Activated naive CD4-positive, alpha-beta T cell treated with anti-CD3 and anti-CD28 coated beads, Interleukin-2, amount 10 ng/mL, durations not matched to agents 7 days and 5 days (primary cell): ENCODE measurements at regions not wholly inside any gene's neighbourhood (a gene's known extent, or its start where the extent isn't known, plus 50 kb on each side); places are given as distances from the start of the nearest gene placed in this dataset.
A peak's percentile ranks its signal among the peaks of the same experiment; 100 is the strongest.

Experiments used
- CTCF ChIA-PET: fragments of 350-600 bp; sonication (Branson Sonifier 250); formaldehyde crosslinking; loops from one replicate; lab custom pipeline; 2021; ENCODE audit warnings: antibody characterized with exemption; lab: Charles Lee
- DNase-seq: peaks from one replicate; pipeline ENCODE4 v3.0.0-alpha.2; 2020
- H3K27ac Mint-ChIP-seq: one replicate; pipeline ENCODE4 v1.8.0; 2021; ENCODE audit warnings: mild to moderate bottlenecking, moderate library complexity, mixed read lengths
- H3K27me3 Mint-ChIP-seq: one replicate; pipeline ENCODE4 v1.8.0; 2021; ENCODE audit warnings: mild to moderate bottlenecking, mixed read lengths
- H3K36me3 Mint-ChIP-seq: one replicate; pipeline ENCODE4 v1.8.0; 2021; ENCODE audit warnings: mixed read lengths
- H3K4me1 Mint-ChIP-seq: one replicate; pipeline ENCODE4 v1.8.0; 2021; ENCODE audit warnings: mixed read lengths
- H3K4me3 Mint-ChIP-seq: one replicate; pipeline ENCODE4 v1.8.0; 2021; ENCODE audit warnings: mild to moderate bottlenecking, moderate library complexity, mixed read lengths
- H3K9me3 Mint-ChIP-seq: one replicate; pipeline ENCODE4 v1.8.0; 2021; ENCODE audit warnings: mixed read lengths

DNA sequence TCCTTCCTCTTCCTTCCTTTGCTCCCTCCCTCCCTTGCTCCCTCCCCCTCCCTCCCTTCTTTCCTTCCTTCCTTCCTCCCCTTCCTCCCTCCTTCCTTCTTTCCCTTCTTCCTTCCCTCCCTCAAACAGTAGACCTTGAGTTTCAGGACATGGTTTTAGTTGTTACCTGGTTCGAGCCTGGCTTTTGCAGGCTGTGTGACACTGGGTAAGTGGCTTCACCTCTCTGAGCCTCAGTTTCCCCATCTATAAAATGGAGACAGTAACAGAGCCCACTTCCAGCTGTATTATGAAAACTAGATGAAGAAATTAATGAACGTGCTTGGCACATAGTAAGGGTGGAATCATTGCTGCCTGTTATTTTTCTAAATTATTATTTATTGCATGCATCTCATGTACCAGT lies 171.0 kb upstream of the LHX5 start:
- H3K36me3 Mint-ChIP-seq, result no peaks in the 10 kb centered on the region
- H3K9me3 Mint-ChIP-seq, result no peaks in the 10 kb centered on the region
- no peak overlapping the region for H3K4me3 Mint-ChIP-seq
- CTCF ChIA-PET, result no interaction called here
- peaks cover 38% of the 10 kb centered on the region for H3K27me3 Mint-ChIP-seq
- DNase-seq, result no peak
- no peaks in the 10 kb centered on the region for H3K4me1 Mint-ChIP-seq
- no peak overlapping the region for H3K27ac Mint-ChIP-seq

GRCh38 chr12:113642216-113642615 lies 170.5 kb upstream of the LHX5 start:
- DNase-seq, result no peak
- CTCF ChIA-PET, result no interaction called here
- no peaks in the 10 kb centered on the region for H3K9me3 Mint-ChIP-seq
- no peak overlapping the region for H3K4me3 Mint-ChIP-seq
- H3K27ac Mint-ChIP-seq, result no peak overlapping the region
- no peaks in the 10 kb centered on the region for H3K36me3 Mint-ChIP-seq
- H3K4me1 Mint-ChIP-seq, result no peaks in the 10 kb centered on the region
- H3K27me3 Mint-ChIP-seq, result peaks cover 43% of the 10 kb centered on the region

DNA sequence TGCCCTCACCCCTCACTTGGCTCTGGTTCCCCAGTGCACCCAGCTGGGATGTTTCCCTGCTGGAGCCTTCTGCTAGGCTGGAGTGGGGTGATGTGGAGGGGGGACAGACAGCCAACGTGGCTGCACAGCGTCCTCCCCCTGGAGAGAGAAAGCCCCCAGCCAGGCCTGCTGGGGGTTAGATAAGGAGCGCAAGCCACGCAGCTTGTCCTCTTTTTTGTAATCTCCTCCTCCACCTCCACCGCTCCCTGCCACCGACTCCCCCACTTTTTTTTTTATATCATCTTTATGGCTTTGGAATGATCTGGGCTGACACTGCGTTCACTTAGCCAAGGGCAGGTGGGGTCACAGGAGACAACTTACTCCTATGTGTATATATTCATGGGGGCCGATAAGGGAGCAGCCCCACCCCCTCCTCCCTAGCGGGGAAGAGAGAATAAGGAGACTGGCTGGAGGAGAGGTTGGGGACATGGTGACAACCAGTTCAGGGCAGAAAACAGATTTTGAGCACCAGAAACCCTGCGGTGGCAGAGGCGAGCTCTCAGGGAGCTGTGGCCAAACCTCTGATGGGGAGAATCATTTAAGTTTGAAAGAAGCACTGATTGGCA lies 169.9 kb upstream of the LHX5 start:
- Mint-ChIP-seq H3K27ac (no peak overlapping the region), H3K36me3 (no peaks in the 10 kb centered on the region), H3K27me3 (peaks cover 44% of the 10 kb centered on the region), H3K4me3 (no peak overlapping the region), H3K9me3 (no peaks in the 10 kb centered on the region), H3K4me1 (no peaks in the 10 kb centered on the region)
- CTCF ChIA-PET, result no interaction called here
- no peak for DNase-seq

- Mint-ChIP-seq H3K27ac (no peak overlapping the region), H3K4me1 (no peaks in the 10 kb centered on the region), H3K36me3 (no peaks in the 10 kb centered on the region), H3K4me3 (no peak overlapping the region), H3K9me3 (no peaks in the 10 kb centered on the region), H3K27me3 (peaks cover 48% of the 10 kb centered on the region)
- DNase-seq, result no peak
- CTCF ChIA-PET, result no interaction called here
Measured at GRCh38 chr12:113640837-113641236, 169.2 kb upstream of the LHX5 start.

GRCh38 chr12:113639474-113639873 lies 167.8 kb upstream of the LHX5 start:
- H3K27ac Mint-ChIP-seq, result no peak overlapping the region
- H3K4me1 Mint-ChIP-seq, result no peaks in the 10 kb centered on the region
- H3K9me3 Mint-ChIP-seq, result no peaks in the 10 kb centered on the region
- no peak overlapping the region for H3K4me3 Mint-ChIP-seq
- CTCF ChIA-PET, result no interaction called here
- H3K36me3 Mint-ChIP-seq, result no peaks in the 10 kb centered on the region
- H3K27me3 Mint-ChIP-seq, result peaks cover 44% of the 10 kb centered on the region
- no peak for DNase-seq

DNA sequence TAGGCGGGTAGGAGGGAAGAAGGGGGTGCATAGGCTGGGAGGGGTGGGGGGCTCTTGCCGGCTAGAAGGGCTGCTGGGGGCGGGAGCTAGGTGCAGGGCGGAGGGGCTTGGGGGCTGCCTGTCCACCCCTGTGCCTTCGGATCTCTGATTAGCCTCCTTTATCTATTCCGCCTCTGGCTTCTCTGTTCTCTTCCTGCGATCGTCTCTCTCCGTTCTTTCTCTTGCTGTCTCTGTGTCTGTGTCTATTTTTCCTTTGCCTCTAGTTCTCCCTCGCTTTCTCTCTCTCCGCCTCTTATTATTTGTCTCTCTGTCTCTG lies 166.7 kb upstream of the LHX5 start:
- Mint-ChIP-seq H3K4me1 (no peaks in the 10 kb centered on the region), H3K9me3 (no peaks in the 10 kb centered on the region), H3K27me3 (peaks cover 41% of the 10 kb centered on the region), H3K4me3 (no peak overlapping the region), H3K27ac (no peak overlapping the region), H3K36me3 (no peaks in the 10 kb centered on the region)
- CTCF ChIA-PET, result no interaction called here
- no peak for DNase-seq

- Mint-ChIP-seq H3K27ac (no peak overlapping the region), H3K4me1 (no peaks in the 10 kb centered on the region), H3K4me3 (no peak overlapping the region), H3K27me3 (peaks cover 32% of the 10 kb centered on the region), H3K9me3 (no peaks in the 10 kb centered on the region), H3K36me3 (no peaks in the 10 kb centered on the region)
- CTCF ChIA-PET, result no interaction called here
- DNase-seq, result no peak
Measured at GRCh38 chr12:113634982-113635381, 163.3 kb upstream of the LHX5 start.

- H3K27ac Mint-ChIP-seq, result no peak overlapping the region
- peaks cover 28% of the 10 kb centered on the region for H3K27me3 Mint-ChIP-seq
- H3K4me3 Mint-ChIP-seq, result no peak overlapping the region
- H3K4me1 Mint-ChIP-seq, result no peaks in the 10 kb centered on the region
- CTCF ChIA-PET, result no interaction called here
- no peaks in the 10 kb centered on the region for H3K36me3 Mint-ChIP-seq
- H3K9me3 Mint-ChIP-seq, result no peaks in the 10 kb centered on the region
- no peak for DNase-seq
Measured at GRCh38 chr12:113634474-113634873, 162.8 kb upstream of the LHX5 start.

GRCh38 chr12:113633678-113634332 lies 162.1 kb upstream of the LHX5 start:
- no peak overlapping the region for H3K27ac Mint-ChIP-seq
- no peaks in the 10 kb centered on the region for H3K9me3 Mint-ChIP-seq
- H3K27me3 Mint-ChIP-seq, result peaks cover 21% of the 10 kb centered on the region
- no peak overlapping the region for H3K4me3 Mint-ChIP-seq
- no peaks in the 10 kb centered on the region for H3K4me1 Mint-ChIP-seq
- CTCF ChIA-PET, result no interaction called here
- no peaks in the 10 kb centered on the region for H3K36me3 Mint-ChIP-seq
- no peak for DNase-seq

GRCh38 chr12:113630625-113631024 lies 159.0 kb upstream of the LHX5 start:
- Mint-ChIP-seq H3K36me3 (no peaks in the 10 kb centered on the region), H3K9me3 (peaks cover 2% of the 10 kb centered on the region), H3K27ac (no peak overlapping the region), H3K4me3 (no peak overlapping the region), H3K27me3 (no peaks in the 10 kb centered on the region), H3K4me1 (no peaks in the 10 kb centered on the region)
- CTCF ChIA-PET, result no interaction called here
- DNase-seq, result no peak

DNA sequence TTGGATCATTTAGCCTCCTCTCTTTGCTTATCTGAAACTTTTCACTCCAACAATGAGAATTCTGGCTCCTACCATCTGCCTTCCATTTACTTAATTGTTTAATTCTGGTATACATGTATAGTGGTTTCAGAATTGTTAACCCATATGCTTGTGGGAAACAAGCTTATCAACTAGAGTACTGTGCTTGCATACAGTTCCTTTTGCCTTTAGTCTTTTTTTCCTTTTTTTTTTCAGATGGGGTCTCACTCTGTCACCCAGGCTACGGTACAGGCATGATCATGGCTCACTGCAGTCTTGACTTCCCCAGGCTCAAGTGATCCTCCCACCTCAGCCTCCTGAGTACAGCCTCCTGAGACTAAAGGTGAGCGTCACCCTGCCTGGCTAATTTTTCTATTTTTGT lies 153.8 kb upstream of the LHX5 start:
- CTCF ChIA-PET, result no interaction called here
- no peak for DNase-seq
- H3K4me3 Mint-ChIP-seq, result no peak overlapping the region
- no peaks in the 10 kb centered on the region for H3K36me3 Mint-ChIP-seq
- peaks cover 6% of the 10 kb centered on the region for H3K9me3 Mint-ChIP-seq
- peaks cover 4% of the 10 kb centered on the region for H3K27me3 Mint-ChIP-seq
- no peaks in the 10 kb centered on the region for H3K4me1 Mint-ChIP-seq
- H3K27ac Mint-ChIP-seq, result no peak overlapping the region

- DNase-seq, result no peak
- Mint-ChIP-seq H3K4me3 (no peak overlapping the region), H3K27me3 (peaks cover 8% of the 10 kb centered on the region), H3K9me3 (peaks cover 6% of the 10 kb centered on the region), H3K36me3 (no peaks in the 10 kb centered on the region), H3K27ac (no peak overlapping the region), H3K4me1 (no peaks in the 10 kb centered on the region)
- CTCF ChIA-PET, result no interaction called here
Measured at GRCh38 chr12:113622410-113622809, 150.7 kb upstream of the LHX5 start.

GRCh38 chr12:113620437-113620976 lies 148.8 kb upstream of the LHX5 start:
- Mint-ChIP-seq H3K4me3 (no peak overlapping the region), H3K27me3 (peaks cover 8% of the 10 kb centered on the region), H3K27ac (peak overlapping the region; percentile 12), H3K4me1 (no peaks in the 10 kb centered on the region), H3K9me3 (peaks cover 4% of the 10 kb centered on the region), H3K36me3 (no peaks in the 10 kb centered on the region)
- CTCF ChIA-PET, result no interaction called here
- no peak for DNase-seq

GRCh38 chr12:113619202-113619601 lies 147.5 kb upstream of the LHX5 start:
- Mint-ChIP-seq H3K4me3 (no peak overlapping the region), H3K9me3 (no peaks in the 10 kb centered on the region), H3K4me1 (no peaks in the 10 kb centered on the region), H3K27ac (no peak overlapping the region), H3K36me3 (no peaks in the 10 kb centered on the region), H3K27me3 (peaks cover 8% of the 10 kb centered on the region)
- CTCF ChIA-PET, result no interaction called here
- DNase-seq, result no peak

GRCh38 chr12:113613414-113613813 lies 141.7 kb upstream of the LHX5 start:
- H3K27me3 Mint-ChIP-seq, result peaks cover 43% of the 10 kb centered on the region
- no peaks in the 10 kb centered on the region for H3K36me3 Mint-ChIP-seq
- no peak for DNase-seq
- no peak overlapping the region for H3K4me3 Mint-ChIP-seq
- CTCF ChIA-PET, result no interaction called here
- no peaks in the 10 kb centered on the region for H3K9me3 Mint-ChIP-seq
- no peaks in the 10 kb centered on the region for H3K4me1 Mint-ChIP-seq
- no peak overlapping the region for H3K27ac Mint-ChIP-seq
